NCI-H748 treated with DMSO at 0.1 percent for 48 hours (cell line): ENCODE measurements at regions not wholly inside any gene's neighbourhood (a gene's known extent, or its start where the extent isn't known, plus 50 kb on each side); places are given as distances from the start of the nearest gene placed in this dataset.

Source experiments
- DNase-seq: peaks from one replicate; lab custom pipeline; 2025; lab: John Stamatoyannopoulos, UW

- no peak for DNase-seq
These were observed 51.0 kb upstream of the ZNF516 start for GRCh38 chr18:76546088-76546435.

GRCh38 chr18:76545433-76546087 is 50.5 kb upstream of the ZNF516 start:
- no peak for DNase-seq

DNA sequence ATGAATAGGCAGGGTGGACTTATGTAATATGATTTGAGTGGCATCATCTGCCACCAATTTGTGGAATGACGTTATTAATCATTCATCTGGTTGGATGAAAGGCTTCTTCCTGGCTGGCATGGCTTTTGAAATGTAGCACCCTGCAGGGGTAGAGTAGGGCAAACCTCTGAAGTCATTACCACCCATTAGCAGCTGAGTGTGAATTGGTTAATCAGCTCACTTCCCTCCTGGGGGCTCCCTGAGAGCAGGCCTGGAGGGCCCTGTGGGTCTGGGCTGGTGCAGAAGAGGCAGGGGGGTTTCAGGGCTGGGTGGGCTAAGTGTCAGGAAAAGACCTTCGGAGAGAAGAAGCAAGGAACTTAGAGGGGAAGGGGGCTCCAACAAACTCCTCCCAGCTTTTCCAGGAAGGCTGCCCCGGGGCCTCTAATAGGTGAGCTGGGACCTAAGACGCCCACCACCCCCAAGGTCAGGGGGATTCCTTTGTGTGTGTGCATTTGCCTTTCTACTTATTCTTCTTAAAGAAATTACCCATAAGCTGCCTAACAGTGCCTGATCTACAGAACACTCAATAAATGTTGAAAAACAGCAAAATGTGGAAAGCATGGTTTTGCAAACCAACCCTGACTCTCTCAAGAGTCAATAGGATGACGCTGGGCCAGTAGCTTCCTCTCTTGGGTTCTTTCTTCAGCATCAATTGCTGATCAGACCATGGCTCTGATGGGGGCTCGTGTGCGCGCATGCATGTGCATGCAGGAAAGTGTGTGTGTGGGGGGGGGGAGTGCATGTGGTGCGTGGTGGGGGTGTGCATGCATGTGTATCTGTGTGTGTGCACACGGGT is 49.7 kb upstream of the ZNF516 start:
- DNase-seq: no peak
